ENCODE measurements at regions not wholly inside any gene's neighbourhood (a gene's known extent, or its start where the extent isn't known, plus 50 kb on each side); places are given as distances from the start of the nearest gene placed in this dataset.
"Not testable (repeated sequence)": the region's sequence is repeated elsewhere in the genome, so short reads cannot be mapped to it uniquely, and the experiment has no call there.

GRCh38 chr17:65307081-65307960 lies 170.2 kb downstream of the RGS9 start:
- CTCF ChIA-PET, result interaction anchor here (3.1 kb wide), 1 partner anchor 13 kb away, joined by 12 read pairs; no protein-coding TSS in a partner anchor

GRCh38 chr17:65305778-65306177 lies 168.6 kb downstream of the RGS9 start:
- no peak overlapping the region for H3K4me3 Mint-ChIP-seq
- CTCF ChIA-PET, result interaction anchor here (0.6 to 3.1 kb wide), 3 partner anchors 11 to 1136 kb away, joined by 4 to 12 read pairs (median 7); no protein-coding TSS in a partner anchor

More at GRCh38 chr17:65307081-65307960, 170.2 kb downstream of the RGS9 start:
- no peak overlapping the region for H3K4me3 Mint-ChIP-seq
- no peak for DNase-seq
- peaks cover 17% of the 10 kb centered on the region for H3K27me3 Mint-ChIP-seq
- H3K4me1 Mint-ChIP-seq (ENCODE audit: low read depth), result no peaks in the 10 kb centered on the region
- POLR2A ChIA-PET, result no interaction called here
- intact Hi-C loops (cut with micrococcal nuclease), result no loop called here
- H3K36me3 Mint-ChIP-seq, result no peaks in the 10 kb centered on the region
- no peak overlapping the region for H3K27ac Mint-ChIP-seq
- no peaks in the 10 kb centered on the region for H3K9me3 Mint-ChIP-seq

GRCh38 chr17:65305116-65305515 lies 167.9 kb downstream of the RGS9 start:
- no peak overlapping the region for H3K27ac Mint-ChIP-seq
- DNase-seq, result no peak
- intact Hi-C loops (cut with micrococcal nuclease), result no loop called here
- H3K4me1 Mint-ChIP-seq (ENCODE audit: low read depth), result no peaks in the 10 kb centered on the region
- CTCF ChIA-PET, result interaction anchor here (3.1 kb wide), 1 partner anchor 11 kb away, joined by 12 read pairs; no protein-coding TSS in a partner anchor
- no peaks in the 10 kb centered on the region for H3K9me3 Mint-ChIP-seq
- no peak overlapping the region for H3K4me3 Mint-ChIP-seq
- no peaks in the 10 kb centered on the region for H3K36me3 Mint-ChIP-seq
- H3K27me3 Mint-ChIP-seq, result peaks cover 8% of the 10 kb centered on the region
- POLR2A ChIA-PET, result no interaction called here

More at GRCh38 chr17:65305778-65306177, 168.6 kb downstream of the RGS9 start:
- H3K27me3 Mint-ChIP-seq, result peaks cover 11% of the 10 kb centered on the region
- no peaks in the 10 kb centered on the region for H3K4me1 Mint-ChIP-seq (ENCODE audit: low read depth)
- intact Hi-C loops (cut with micrococcal nuclease), result no loop called here
- DNase-seq, result no peak
- H3K36me3 Mint-ChIP-seq, result no peaks in the 10 kb centered on the region
- no peak overlapping the region for H3K27ac Mint-ChIP-seq
- H3K9me3 Mint-ChIP-seq, result no peaks in the 10 kb centered on the region
- POLR2A ChIA-PET, result no interaction called here

GRCh38 chr17:65301882-65302281 lies 164.7 kb downstream of the RGS9 start:
- H3K27ac Mint-ChIP-seq; DNase-seq; POLR2A ChIA-PET; H3K9me3 Mint-ChIP-seq; intact Hi-C loops (cut with micrococcal nuclease); H3K36me3 Mint-ChIP-seq; H3K4me1 Mint-ChIP-seq (ENCODE audit: low read depth); H3K27me3 Mint-ChIP-seq; H3K4me3 Mint-ChIP-seq: not testable (repeated sequence)
- CTCF ChIA-PET, result interaction anchor here (0.5 to 0.7 kb wide), 2 partner anchors 70 to 886 kb away, joined by 3 read pairs; no protein-coding TSS in a partner anchor

GRCh38 chr17:65301184-65301583 lies 164.0 kb downstream of the RGS9 start:
- no peak for DNase-seq
- no peak overlapping the region for H3K27ac Mint-ChIP-seq
- no peak overlapping the region for H3K4me3 Mint-ChIP-seq
- POLR2A ChIA-PET, result no interaction called here
- intact Hi-C loops (cut with micrococcal nuclease), result no loop called here
- peaks cover 10% of the 10 kb centered on the region for H3K27me3 Mint-ChIP-seq
- CTCF ChIA-PET, result interaction anchor here (0.7 kb wide), 1 partner anchor 70 kb away, joined by 3 read pairs; no protein-coding TSS in a partner anchor
- H3K4me1 Mint-ChIP-seq (ENCODE audit: low read depth), result no peaks in the 10 kb centered on the region
- H3K36me3 Mint-ChIP-seq, result no peaks in the 10 kb centered on the region
- no peaks in the 10 kb centered on the region for H3K9me3 Mint-ChIP-seq

- Mint-ChIP-seq H3K27ac (no peak overlapping the region), H3K4me1 (ENCODE audit: low read depth) (no peaks in the 10 kb centered on the region), H3K4me3 (no peak overlapping the region), H3K9me3 (no peaks in the 10 kb centered on the region), H3K27me3 (peaks cover 8% of the 10 kb centered on the region), H3K36me3 (no peaks in the 10 kb centered on the region)
- CTCF ChIA-PET, result no interaction called here
- no peak for DNase-seq
- intact Hi-C loops (cut with micrococcal nuclease), result loop anchor here (10.0 kb wide), 1 partner anchor 497 kb away; no protein-coding TSS in a partner anchor
- POLR2A ChIA-PET, result no interaction called here
These were observed 160.7 kb downstream of the RGS9 start for GRCh38 chr17:65297916-65298315.

GRCh38 chr17:65297384-65297783 lies 160.2 kb downstream of the RGS9 start:
- ChIA-PET POLR2A (no interaction called here), CTCF (no interaction called here)
- intact Hi-C loops (cut with micrococcal nuclease), result loop anchor here (10.0 kb wide), 1 partner anchor 497 kb away; no protein-coding TSS in a partner anchor
- H3K36me3 Mint-ChIP-seq, result no peaks in the 10 kb centered on the region
- H3K27ac Mint-ChIP-seq, result no peak overlapping the region
- H3K4me3 Mint-ChIP-seq, result no peak overlapping the region
- no peak for DNase-seq
- peaks cover 6% of the 10 kb centered on the region for H3K27me3 Mint-ChIP-seq
- no peaks in the 10 kb centered on the region for H3K9me3 Mint-ChIP-seq
- H3K4me1 Mint-ChIP-seq (ENCODE audit: low read depth), result no peaks in the 10 kb centered on the region

GRCh38 chr17:65294181-65294719 lies 157.1 kb downstream of the RGS9 start:
- intact Hi-C loops (cut with micrococcal nuclease), result loop anchor here (1.0 to 10.0 kb wide), 5 partner anchors 63 to 871 kb away; no protein-coding TSS in a partner anchor
- H3K36me3 Mint-ChIP-seq, result no peaks in the 10 kb centered on the region
- H3K27me3 Mint-ChIP-seq, result no peaks in the 10 kb centered on the region
- peak; percentile 71 for DNase-seq
- no peak overlapping the region for H3K4me3 Mint-ChIP-seq
- ChIA-PET CTCF (interaction anchor here (0.5 to 4.0 kb wide), 36 partner anchors 9 to 1561 kb away, joined by 3 to 60 read pairs (median 4); no protein-coding TSS in a partner anchor), POLR2A (no interaction called here)
- H3K27ac Mint-ChIP-seq, result no peak overlapping the region
- H3K4me1 Mint-ChIP-seq (ENCODE audit: low read depth), result no peaks in the 10 kb centered on the region
- H3K9me3 Mint-ChIP-seq, result no peaks in the 10 kb centered on the region

- Mint-ChIP-seq H3K9me3 (no peaks in the 10 kb centered on the region), H3K36me3 (no peaks in the 10 kb centered on the region), H3K27ac (no peak overlapping the region), H3K27me3 (no peaks in the 10 kb centered on the region), H3K4me3 (no peak overlapping the region), H3K4me1 (ENCODE audit: low read depth) (no peaks in the 10 kb centered on the region)
- intact Hi-C loops (cut with micrococcal nuclease), result loop anchor here (1.0 to 10.0 kb wide), 5 partner anchors 62 to 872 kb away; no protein-coding TSS in a partner anchor
- CTCF ChIA-PET, result interaction anchor here (0.5 to 4.0 kb wide), 27 partner anchors 12 to 872 kb away, joined by 3 to 60 read pairs (median 5); no protein-coding TSS in a partner anchor
- POLR2A ChIA-PET, result no interaction called here
- DNase-seq, result no peak
These were observed 156.5 kb downstream of the RGS9 start for GRCh38 chr17:65293584-65294180.

- intact Hi-C loops (cut with micrococcal nuclease), result loop anchor here (10.0 kb wide), 1 partner anchor 502 kb away; no protein-coding TSS in a partner anchor
- ChIA-PET POLR2A (no interaction called here), CTCF (interaction anchor here (0.9 to 4.0 kb wide), 4 partner anchors 61 to 873 kb away, joined by 3 to 60 read pairs (median 32); no protein-coding TSS in a partner anchor)
- DNase-seq, result no peak
- H3K27me3 Mint-ChIP-seq, result no peaks in the 10 kb centered on the region
- H3K4me1 Mint-ChIP-seq (ENCODE audit: low read depth), result no peaks in the 10 kb centered on the region
- H3K27ac Mint-ChIP-seq, result no peak overlapping the region
- H3K9me3 Mint-ChIP-seq, result no peaks in the 10 kb centered on the region
- no peak overlapping the region for H3K4me3 Mint-ChIP-seq
- H3K36me3 Mint-ChIP-seq, result no peaks in the 10 kb centered on the region
These were observed 155.3 kb downstream of the RGS9 start for GRCh38 chr17:65292430-65292829.

- POLR2A ChIA-PET; H3K9me3 Mint-ChIP-seq; H3K27me3 Mint-ChIP-seq; H3K27ac Mint-ChIP-seq; DNase-seq; H3K36me3 Mint-ChIP-seq; H3K4me1 Mint-ChIP-seq (ENCODE audit: low read depth); H3K4me3 Mint-ChIP-seq: not testable (repeated sequence)
- intact Hi-C loops (cut with micrococcal nuclease), result loop anchor here (10.0 kb wide), 1 partner anchor 504 kb away; no protein-coding TSS in a partner anchor
- CTCF ChIA-PET, result interaction anchor here (0.6 kb wide), 1 partner anchor 873 kb away, joined by 3 read pairs; no protein-coding TSS in a partner anchor
These were observed 154.1 kb downstream of the RGS9 start for GRCh38 chr17:65291301-65291700.

GRCh38 chr17:65290616-65291015 lies 153.4 kb downstream of the RGS9 start:
- intact Hi-C loops (cut with micrococcal nuclease), result loop anchor here (10.0 kb wide), 1 partner anchor 504 kb away; no protein-coding TSS in a partner anchor
- Mint-ChIP-seq H3K27me3 (no peaks in the 10 kb centered on the region), H3K9me3 (no peaks in the 10 kb centered on the region), H3K36me3 (no peaks in the 10 kb centered on the region), H3K4me3 (no peak overlapping the region), H3K4me1 (ENCODE audit: low read depth) (no peaks in the 10 kb centered on the region), H3K27ac (no peak overlapping the region)
- CTCF ChIA-PET, result no interaction called here
- no peak for DNase-seq
- POLR2A ChIA-PET, result no interaction called here
